BE2C (cell line): ENCODE measurements at regions not wholly inside any gene's neighbourhood (a gene's known extent, or its start where the extent isn't known, plus 50 kb on each side); places are given as distances from the start of the nearest gene placed in this dataset.

Source experiments
- DNase-seq: peaks from one replicate; pipeline ENCODE4 v3.0.0-alpha.2; 2020
- H3K27me3 ChIP-seq: fragments of 250-450 bp; sonication (Bioruptor Pico); 2 replicates; pipeline ENCODE4 v1.5.1; 2020; ENCODE audit warnings: mild to moderate bottlenecking
- H3K36me3 ChIP-seq: fragments of 250-450 bp; sonication (Bioruptor Pico); 2 replicates; pipeline ENCODE4 v1.5.1; 2020; ENCODE audit warnings: mild to moderate bottlenecking
- H3K4me1 ChIP-seq: fragments of 250-450 bp; sonication (Bioruptor Pico); 2 replicates; pipeline ENCODE4 v1.5.1; 2020
- H3K4me3 ChIP-seq: 2 replicates; pipeline ENCODE4 v1.5.1; 2011; ENCODE audit warnings: low read depth, low read length
- H3K9me3 ChIP-seq: fragments of 250-450 bp; sonication (Bioruptor Pico); 2 replicates; pipeline ENCODE4 v1.5.1; 2020
- TF ChIP-seq, protein P1 (sequence below): IDR thresholded peaks from 2 replicates; pipeline ENCODE4 v1.5.1; 2012; ENCODE audit warnings: mild to moderate bottlenecking, low read depth, low read length

GRCh38 chr6:81897793-81898192 lies 145.3 kb upstream of the TENT5A start:
- no peaks in the 10 kb centered on the region for H3K9me3 ChIP-seq
- no peak for DNase-seq
- H3K4me3 ChIP-seq: no peak overlapping the region
- TF ChIP-seq, protein P1, sequence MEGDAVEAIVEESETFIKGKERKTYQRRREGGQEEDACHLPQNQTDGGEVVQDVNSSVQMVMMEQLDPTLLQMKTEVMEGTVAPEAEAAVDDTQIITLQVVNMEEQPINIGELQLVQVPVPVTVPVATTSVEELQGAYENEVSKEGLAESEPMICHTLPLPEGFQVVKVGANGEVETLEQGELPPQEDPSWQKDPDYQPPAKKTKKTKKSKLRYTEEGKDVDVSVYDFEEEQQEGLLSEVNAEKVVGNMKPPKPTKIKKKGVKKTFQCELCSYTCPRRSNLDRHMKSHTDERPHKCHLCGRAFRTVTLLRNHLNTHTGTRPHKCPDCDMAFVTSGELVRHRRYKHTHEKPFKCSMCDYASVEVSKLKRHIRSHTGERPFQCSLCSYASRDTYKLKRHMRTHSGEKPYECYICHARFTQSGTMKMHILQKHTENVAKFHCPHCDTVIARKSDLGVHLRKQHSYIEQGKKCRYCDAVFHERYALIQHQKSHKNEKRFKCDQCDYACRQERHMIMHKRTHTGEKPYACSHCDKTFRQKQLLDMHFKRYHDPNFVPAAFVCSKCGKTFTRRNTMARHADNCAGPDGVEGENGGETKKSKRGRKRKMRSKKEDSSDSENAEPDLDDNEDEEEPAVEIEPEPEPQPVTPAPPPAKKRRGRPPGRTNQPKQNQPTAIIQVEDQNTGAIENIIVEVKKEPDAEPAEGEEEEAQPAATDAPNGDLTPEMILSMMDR: no peak
- H3K27me3 ChIP-seq: no peaks in the 10 kb centered on the region
- H3K4me1 ChIP-seq: no peaks in the 10 kb centered on the region
- no peaks in the 10 kb centered on the region for H3K36me3 ChIP-seq

DNA sequence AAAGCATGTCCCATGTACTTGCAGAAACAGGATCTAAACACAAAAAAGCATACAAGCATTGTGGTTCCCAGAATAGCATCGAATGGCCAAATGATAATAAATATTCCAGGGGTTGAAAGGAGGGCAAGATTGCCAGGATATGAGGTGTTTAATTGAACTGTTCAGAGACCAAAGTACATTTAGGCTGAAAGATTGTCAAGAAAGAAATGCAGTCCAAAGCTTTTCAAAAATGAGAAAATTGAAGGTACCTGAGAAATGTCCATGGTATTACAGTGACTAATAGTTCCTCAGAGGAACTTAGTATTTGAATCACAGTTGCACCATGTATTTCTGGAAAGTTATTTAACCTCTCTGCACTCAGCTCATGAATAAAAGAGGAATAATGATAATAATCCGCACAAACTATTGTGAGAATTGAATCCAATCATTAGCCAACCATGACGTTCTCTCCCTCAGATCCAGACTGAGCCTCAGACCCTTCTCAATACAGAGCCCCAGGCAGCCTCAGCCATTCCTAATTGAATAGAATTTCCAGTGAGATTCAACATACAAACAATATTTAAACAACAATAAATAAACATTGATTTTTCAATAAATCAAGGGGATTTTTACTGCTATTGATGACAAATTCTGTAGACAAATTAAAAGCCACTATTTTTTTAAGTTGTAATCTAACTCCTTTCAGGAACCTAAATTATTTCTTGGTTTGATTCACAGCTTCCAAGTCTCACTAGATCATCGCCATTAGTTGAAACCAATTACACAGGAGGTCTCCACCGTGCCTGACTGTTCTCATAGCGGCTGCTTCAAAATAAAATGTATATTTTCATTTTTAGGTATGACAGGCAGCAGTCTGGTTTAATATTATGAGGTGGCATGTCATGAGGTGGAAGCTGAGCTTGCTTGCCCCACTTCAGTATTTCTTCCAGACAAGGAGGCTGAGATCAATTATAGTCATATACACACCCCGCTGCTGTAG lies 144.3 kb upstream of the TENT5A start:
- H3K4me3 ChIP-seq: no peak overlapping the region
- no peaks in the 10 kb centered on the region for H3K36me3 ChIP-seq
- DNase-seq: no peak
- H3K4me1 ChIP-seq: no peaks in the 10 kb centered on the region
- no peaks in the 10 kb centered on the region for H3K27me3 ChIP-seq
- H3K9me3 ChIP-seq: no peaks in the 10 kb centered on the region
- TF ChIP-seq, protein P1: no peak

- no peaks in the 10 kb centered on the region for H3K4me1 ChIP-seq
- H3K9me3 ChIP-seq: no peaks in the 10 kb centered on the region
- TF ChIP-seq, protein P1: no peak
- no peak for DNase-seq
- no peak overlapping the region for H3K4me3 ChIP-seq
- no peaks in the 10 kb centered on the region for H3K27me3 ChIP-seq
- no peaks in the 10 kb centered on the region for H3K36me3 ChIP-seq
Observed at GRCh38 chr6:81895511-81896185, 143.2 kb upstream of the TENT5A start.

DNA sequence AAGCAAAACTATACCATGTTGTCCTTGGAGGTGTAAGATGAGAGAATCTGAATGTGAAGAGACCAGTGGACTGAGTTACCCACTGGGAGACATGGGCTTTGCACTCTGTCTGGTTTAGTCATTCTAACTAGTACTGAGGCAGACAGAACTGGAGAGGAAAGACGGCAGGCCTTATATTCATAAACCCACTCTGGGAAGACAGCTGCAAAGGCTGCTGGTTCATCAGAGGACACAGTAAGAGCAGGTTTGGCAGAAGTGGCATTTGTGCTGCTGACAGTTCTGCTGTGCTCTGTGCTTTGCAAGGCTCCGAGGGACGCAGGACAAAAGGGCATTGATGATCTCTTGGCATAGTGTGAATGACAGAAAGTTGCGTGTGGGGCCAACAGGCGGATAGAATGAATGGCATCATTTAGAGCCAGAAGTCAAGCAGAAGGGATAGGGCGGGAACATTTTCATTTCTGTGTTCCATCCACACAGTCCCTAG lies 142.3 kb upstream of the TENT5A start:
- Histone ChIP-seq H3K4me3 (no peak overlapping the region), H3K27me3 (no peaks in the 10 kb centered on the region), H3K36me3 (no peaks in the 10 kb centered on the region), H3K4me1 (no peaks in the 10 kb centered on the region), H3K9me3 (no peaks in the 10 kb centered on the region)
- TF ChIP-seq, protein P1: no peak
- DNase-seq: no peak

DNA sequence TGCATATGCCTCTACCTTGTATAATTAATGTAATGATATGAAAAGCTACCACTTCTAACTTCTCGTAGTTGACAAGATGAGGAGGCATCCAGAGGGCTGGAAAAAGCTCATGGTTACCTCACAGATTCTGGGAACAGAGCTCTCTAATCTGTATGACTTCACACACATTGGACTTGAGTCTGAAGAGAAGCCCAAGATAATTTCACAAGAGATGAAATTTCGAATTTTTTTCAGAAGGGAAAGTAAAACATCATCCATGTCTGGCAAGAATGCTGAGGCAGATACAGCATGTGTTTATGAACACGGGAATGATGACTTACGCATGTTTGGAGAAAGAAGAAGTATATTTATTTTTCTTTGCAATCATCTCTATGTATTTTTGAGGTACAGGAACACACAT lies 141.8 kb upstream of the TENT5A start:
- Histone ChIP-seq H3K9me3 (no peaks in the 10 kb centered on the region), H3K36me3 (no peaks in the 10 kb centered on the region), H3K4me1 (no peaks in the 10 kb centered on the region), H3K4me3 (no peak overlapping the region), H3K27me3 (no peaks in the 10 kb centered on the region)
- DNase-seq: no peak
- TF ChIP-seq, protein P1: no peak
